GM19467 (cell line): ENCODE measurements at regions not wholly inside any gene's neighbourhood (a gene's known extent, or its start where the extent isn't known, plus 50 kb on each side); places are given as distances from the start of the nearest gene placed in this dataset.
"Not testable (repeated sequence)": the region's sequence is repeated elsewhere in the genome, so short reads cannot be mapped to it uniquely, and the experiment has no call there.

ENCODE experiments used
- ATAC-seq: cut with Tn5 transposase; IDR thresholded peaks from one replicate; pipeline ENCODE4 v1.9.1; 2021; ENCODE audit warnings: mild to moderate bottlenecking, moderate library complexity; ENCODE audit not compliant: unreplicated experiment

DNA sequence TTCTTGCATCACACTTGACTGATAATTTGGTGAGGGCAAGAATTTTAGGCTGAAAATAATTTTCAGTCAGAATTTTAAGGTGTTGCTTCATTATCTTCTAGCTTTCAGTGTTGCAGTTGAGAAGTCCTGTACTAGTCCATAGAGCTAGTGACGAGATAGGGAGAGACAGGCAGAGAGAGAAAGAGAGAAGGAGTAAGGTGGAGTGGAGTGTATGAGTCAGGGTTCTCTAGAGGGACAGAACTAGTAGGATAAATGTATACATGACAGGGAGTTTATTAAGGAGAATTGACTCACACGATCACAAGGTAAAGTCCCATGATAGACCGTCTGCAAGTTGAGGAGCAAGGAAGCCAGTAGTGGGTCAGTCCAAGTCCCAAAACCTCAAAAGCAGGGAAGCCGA lies 127.2 kb downstream of the UTP18 start:
- no peak for ATAC-seq

DNA sequence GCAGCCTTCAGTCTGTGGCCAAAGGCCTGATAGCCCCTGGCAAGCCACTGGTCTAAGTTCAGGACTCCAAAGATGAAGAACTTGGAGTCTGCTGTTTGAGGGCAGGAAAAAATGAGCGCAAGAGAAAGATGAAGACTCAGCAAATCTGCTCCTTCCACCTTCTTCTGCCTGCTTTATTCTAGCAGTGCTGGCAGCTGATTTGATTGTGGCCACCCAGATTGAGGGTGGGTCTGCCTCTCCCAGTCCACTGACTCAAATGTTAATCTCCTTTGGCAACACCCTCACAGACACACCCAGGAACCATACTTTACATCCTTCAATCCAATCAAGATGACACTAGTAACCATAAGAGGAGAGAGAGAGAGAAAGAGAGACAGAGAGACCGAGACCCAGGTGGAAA lies 127.6 kb downstream of the UTP18 start:
- ATAC-seq = no peak

DNA sequence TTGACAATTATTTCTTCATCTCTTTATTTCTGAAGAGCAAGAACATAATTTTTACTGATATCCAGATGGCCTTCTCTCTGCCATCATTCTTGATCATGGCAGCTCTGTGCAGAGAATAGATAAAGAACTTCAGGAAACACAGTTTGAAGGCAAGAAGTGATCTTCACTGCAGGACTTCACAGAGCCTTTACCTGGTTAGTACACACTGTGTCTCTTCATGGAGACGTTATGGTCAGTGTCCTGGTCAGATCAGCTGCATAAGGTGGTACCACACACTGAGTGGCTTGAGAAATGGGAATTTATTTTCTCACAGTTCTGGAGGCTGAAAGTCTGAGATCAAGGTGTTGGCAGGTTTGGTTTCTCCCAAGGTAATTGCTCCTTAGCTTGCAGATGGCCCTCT lies 129.5 kb downstream of the UTP18 start:
- no peak for ATAC-seq

DNA sequence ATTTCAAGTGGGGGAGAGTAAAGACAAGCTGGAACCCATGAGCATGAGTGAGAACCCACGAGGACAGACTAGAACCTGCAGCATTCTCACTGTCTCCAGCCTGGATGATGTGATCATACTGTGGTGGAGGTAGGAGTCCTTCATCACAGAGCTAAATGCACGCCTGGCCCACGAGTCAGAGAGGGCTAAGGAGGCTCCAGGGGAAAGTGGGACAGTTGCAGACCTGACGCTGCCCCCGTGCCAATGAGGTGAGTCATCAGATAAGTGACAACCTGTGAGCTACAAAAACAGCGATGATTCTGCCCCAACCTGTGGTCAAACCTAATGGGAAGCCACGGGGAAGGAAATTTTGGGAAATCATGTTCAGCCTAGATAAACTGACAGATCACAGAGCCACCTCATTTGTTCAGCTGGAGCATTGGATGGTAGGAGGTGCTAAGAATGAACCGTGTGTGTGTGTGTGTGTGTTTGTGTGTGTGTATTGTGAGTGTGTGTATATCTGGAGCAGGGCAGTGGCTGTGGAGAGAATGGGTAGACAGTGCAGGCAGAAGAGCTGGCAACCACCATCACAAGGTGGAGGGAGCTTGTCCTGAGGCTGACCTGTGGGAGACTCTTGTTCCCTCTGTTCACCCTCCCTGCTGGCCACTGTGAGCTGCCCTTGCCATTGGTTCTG lies 131.8 kb downstream of the UTP18 start:
- no peak for ATAC-seq

DNA sequence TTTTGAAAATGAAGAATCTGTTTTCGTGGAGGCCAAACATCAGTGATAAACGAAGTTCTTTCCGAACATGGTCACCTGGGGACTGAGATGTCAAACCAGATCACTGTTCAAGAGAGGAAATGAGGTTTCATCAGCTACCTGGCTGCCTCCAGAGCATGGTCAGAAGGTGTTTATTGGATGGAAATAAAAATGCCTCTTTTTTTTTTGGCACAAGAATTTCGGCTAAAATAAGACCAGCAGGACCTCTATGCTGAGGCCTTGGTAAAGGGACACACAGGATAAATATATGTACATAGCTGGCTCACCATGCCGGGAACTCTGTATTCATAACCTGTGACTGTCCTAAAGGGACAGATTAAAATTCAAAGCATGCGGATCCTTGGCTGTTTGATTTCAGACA lies 135.3 kb downstream of the UTP18 start:
- ATAC-seq = no peak

DNA sequence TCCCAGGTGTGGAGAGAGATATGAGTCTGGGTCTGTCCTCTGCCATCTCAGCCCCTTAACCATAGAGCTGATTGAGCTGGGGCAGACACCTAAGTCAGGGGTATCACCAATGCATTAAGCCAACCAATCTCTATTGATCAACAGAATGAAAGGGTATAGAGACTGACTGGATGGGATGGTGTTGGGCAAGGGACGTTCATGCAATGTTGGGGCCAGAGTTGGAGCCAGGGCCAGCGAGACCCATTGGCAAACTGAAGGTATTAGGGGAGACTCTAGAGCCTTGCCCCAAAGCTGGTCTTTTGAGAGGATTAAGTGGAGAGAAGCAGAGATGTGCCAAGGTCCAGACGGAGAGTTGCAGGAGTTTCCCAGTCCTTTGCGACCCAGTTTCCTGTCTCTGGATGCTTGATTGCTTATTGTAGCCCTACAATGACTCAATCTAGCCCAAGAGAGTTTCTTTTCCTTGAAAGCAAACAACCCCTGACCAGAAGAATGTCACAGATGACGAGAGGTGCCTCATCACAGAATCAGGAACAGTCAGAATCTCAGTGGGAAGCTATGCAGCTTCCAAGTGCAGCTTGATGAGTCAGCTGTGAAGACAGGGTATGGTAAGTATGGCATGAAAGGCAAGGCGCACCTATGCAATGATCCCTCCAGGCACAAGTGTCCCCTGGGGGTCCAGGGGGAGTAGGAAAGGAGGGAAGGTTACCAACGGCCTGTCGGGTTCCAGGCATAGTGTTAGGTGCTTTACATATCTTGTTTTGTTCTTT lies 137.2 kb downstream of the UTP18 start:
- no peak for ATAC-seq

DNA sequence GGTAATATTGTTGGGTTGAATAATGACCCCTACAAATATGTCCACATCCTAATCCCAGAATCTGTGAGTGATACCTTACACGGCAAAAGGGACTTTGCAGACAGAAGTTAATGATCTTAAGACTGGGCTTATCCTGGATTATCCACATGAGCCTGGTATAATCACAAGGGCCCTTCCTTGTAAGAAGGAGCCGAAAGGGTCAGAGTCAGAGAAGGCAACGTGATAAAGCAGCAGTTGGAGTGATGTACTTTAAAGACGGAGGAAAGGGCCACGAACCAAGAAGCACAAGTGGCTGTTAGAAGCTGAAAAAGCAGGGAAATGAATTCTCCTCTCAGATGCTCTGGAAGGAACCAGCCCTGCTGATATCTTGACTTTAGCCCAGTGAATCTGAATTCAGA lies 137.8 kb downstream of the UTP18 start:
- no peak for ATAC-seq

DNA sequence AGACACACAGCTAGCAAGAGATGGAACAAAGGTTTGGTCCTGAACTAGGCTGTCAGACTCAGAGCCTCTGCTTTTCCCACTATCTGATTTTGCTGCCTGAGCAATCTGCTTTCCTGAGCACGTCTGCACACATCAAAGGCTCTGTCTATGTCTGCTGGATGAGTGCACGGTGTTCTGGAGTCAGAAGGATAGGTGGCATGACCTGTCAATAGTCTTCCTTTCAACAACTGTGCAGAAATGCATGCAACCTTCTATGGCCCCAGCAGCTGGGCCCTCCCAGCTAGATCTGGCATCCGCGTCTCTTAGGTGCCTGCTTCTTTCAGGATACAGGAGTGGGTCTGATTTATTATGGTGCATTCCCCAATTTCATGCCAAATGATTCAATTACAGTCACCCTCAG lies 138.3 kb downstream of the UTP18 start:
- ATAC-seq = no peak

DNA sequence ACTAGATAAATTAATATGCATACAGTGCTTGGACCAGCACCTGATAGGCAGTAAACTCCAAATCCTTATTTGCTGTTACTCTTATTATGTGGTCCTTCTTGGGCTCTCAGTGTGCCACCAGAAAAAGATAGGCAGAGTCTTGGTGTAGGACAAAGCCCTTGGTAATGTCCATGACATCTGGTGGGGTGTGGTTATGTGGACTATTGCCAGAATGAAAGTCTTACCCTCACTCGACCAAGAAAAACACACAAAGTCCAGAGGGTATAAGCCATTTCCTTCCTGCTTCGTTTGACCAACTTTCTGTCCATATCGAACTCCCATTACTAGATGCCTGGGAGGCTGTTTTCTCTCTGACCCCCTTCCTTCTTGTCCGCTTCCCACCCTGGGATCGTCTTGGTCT lies 140.9 kb downstream of the UTP18 start:
- no peak for ATAC-seq

DNA sequence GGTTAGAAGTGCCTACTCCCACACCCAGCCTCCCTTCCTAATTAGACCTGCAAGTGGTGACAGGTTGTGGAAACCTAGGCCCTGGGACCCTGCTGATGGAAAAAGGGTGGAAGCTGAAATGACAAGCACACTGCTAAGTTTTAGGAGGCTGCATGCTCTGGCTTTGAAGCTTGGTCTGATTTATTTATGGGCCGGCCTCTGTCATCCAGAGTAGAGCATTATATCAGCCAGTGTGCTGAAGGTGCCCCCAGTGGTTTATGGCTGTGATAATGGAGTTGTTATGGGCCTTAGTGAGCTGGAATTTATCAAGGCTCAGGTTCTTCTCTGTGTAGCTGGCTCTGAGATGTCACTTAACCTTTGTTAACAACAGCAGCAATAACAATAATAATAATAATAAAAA lies 142.6 kb downstream of the UTP18 start:
- ATAC-seq = no peak

DNA sequence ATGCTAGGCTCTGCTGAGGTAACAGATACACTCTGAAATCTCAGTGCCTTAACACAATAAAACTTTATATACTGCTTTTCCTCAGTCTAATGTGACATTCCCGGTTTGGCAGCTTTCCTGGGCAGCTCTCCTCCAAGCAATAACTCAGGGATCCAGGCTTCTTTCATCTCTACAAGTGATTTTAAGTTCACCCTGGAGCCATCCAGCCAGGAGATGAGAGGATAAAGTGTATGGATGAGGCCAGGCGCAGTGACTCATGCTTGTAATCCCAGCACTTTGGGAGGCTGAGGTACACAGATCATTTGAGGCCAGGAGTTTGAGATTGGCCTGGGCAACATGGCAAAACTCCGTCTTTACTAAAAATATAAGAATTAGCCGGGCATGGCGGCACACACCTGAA lies 147.2 kb downstream of the UTP18 start:
- no peak for ATAC-seq

DNA sequence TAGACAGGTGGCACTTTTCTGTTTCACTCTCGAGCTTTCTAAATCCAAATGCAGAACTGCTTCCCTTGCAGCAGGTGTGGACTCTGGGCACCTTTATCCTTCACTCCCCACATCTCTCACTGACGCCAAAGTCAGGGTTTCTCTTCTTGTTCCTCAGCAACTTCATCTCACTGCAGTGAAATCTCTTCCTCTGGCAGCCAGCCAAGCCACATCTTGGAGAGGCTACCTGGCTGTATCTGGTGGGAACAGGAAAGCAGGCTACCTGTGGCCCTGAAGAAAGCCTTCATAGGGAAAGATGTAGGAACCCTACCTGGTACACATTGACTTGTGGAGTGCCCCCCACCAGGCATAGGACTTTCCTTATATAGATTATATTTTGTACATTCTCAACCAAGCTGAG lies 159.1 kb downstream of the UTP18 start:
- no peak for ATAC-seq

DNA sequence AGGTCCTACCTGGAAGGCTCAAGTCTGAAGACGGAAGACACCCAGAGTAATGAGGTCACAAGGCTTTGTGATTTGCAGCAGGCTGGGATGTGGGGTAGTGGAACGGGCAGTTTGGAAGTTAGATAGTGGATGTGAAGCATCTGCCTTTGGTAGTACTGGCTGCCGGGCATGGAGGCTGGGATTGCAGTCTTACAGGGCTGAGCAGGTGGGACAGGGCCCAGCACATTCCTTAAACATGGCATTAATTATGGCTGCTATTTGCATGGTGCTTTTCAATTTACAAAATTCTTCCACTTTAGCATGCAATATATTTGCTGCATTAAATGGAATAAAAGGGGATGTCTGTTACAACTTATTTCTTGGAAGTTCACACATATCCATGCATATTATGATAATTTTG lies 161.2 kb downstream of the UTP18 start:
- ATAC-seq = no peak

DNA sequence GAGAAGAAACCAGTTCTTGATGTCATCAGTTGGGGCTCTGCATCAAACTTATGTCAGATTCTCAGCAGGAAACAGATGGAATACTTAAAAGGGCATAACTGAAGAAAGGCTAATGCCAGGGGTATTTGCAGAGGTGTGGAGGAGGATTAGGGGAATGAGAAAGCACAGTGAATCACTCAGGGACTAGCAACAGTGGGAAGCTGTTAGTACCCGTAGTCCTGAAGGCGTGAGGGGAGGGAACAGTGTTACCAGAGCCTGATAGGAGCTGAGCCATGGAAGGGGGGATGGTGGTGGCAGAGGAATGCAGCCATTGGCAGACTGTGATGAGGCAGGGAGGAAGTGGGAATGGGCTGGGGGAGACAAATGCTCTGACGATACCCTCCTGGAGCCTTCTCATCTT lies 162.3 kb downstream of the UTP18 start:
- no peak for ATAC-seq

DNA sequence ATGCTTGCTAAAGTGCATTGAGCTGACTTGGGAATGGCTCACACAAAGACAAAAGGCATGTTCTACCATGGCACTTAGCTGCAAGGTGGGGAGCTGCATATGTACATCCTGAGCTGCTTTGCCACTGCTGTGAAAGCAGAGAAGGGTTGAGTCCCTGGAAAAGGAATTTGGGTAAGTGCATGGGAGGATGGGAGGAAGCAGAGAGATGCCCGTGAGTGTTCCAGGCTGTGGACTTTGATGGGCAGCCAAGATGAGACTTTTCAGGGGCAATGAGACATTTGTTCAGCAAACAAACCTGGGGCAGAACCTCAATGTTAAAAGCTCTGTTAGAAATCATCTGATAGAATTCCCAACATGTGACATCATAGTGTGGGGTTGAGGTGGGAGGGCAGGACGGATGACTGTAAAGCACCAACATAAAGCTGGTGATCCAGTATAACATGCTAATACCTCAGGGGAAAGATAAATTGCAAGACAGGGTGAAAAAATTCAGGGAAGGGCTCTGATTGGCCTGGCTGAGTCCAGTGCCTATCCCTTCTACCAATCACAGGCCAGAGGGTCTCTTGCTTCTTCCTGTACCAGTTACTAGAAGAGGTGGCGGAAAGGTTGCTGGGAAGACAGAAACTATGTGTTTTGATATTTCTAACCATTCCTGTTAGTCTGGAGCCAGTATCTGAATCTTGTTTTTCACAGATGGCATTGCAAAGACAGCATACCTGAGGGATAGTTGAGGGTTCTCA lies 163.2 kb downstream of the UTP18 start:
- no peak for ATAC-seq

DNA sequence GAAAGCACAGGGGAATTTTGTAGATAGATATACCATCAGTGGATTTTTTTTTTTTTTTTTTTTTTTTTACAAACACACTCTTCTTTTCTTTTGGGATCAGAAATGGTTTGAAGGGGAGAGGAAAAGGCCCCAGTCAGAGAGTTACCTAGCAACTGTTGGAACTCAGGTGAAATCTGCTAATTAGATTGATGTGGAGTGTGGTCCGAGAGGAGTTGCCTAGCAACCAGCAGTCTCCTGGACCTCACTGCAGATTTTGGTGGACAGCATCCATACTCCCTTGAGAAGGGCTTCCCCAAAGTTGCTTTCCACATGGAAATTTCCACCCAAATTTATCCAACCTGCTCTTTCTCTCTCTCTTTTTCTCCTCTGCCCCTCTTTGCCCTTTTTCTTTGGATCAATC lies 165.4 kb downstream of the UTP18 start:
- no peak for ATAC-seq

DNA sequence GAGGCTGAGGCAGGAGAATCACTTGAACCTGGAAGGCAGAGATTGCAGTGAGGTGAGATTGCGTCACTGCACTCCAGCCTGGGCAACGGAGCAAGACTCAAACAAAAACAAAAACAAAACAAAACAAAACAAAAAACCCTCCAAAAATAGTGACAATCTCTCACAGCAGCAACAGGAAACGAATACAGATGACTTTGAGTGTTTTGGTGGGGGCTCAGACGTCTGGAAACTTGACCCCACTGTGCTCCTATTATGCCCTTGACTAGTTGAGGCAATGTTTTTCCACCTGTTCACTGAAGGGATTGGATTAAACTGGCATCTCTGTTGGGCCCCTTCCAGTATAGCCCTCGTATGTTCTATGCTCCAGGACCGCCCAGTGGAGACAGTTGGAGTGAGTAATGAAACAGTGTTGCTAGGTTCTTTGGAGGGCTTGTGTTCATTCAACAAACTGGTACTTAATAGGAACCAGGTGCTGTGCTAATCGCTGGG lies 167.0 kb downstream of the UTP18 start:
- ATAC-seq = no peak

DNA sequence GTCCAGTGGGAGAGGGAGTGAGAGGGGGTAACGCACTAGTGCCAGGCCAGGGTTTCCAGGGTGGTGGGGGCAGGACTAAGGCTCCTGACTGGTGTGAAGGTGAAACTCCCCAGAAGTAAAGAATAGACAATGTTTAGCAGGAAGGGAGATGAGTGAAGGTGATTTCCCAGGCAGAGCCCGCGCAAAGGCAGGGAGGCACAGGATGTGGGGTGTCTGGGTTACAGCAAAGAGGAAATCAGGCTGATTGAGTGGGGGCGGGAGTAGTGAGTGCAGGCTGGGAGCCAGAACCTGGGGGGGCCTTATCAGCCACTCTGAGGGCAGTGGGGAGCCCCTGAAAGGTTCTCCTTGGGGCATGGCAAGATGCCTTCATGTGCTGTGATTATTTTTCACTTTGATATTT lies 167.5 kb downstream of the UTP18 start:
- peak; percentile 62 for ATAC-seq

DNA sequence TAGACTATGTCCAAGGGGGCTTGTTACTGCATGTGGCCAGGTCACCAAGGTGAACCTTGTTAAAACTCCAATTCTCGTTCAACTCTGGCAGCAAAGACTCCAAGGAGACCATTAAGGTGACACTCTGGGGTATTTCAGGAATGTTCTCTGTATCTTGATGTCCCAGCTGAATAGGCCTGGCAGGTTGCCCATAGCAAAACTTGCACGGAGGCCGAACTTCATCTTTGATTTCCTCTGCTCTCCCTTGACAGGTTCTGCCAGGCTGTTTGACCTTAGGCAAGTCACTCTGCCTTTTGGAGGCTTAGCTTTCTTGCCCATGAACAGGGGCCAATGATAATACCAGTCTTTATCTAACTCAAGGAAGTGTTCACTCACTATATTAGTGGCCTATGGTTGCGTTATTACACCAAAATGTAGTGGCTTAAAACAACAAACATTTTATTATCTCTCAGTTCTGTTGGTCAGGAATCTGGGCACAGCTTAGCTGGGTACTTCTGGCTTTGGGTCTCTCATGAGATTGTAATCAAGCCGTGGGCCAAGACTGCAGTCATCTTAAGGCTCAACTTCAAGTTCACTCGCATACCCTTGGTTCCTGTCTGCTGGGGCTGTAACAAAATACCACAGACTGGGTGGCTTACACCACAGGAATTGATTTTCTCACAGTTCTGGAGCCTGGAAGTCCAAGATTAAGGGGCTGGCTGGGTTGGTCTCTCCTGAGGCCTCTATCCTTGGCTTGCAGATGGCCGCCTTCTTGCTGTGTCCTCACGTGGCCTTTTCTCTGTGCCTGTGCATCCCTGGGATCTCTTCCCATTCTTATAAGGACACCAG lies 168.5 kb downstream of the UTP18 start:
- ATAC-seq = no peak

DNA sequence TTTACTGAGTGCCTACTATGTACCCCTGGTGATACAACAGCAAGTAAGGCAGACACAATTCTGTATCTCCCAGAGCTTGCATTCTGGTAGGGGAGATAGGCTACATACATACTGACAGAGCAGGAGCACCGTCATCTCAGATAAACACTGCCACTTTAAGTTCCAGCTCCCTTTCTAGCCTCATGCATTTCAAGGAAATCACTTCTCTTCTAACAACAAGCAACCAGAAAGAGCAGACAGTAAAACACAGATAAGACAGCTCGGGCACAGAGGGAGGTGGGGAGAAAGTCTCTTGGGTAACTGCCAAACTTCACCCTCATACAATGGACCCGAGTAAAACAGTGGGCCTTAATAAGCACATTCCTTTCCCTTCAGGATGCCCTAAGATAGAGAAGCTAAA lies 169.6 kb downstream of the UTP18 start:
- ATAC-seq = not testable (repeated sequence)

DNA sequence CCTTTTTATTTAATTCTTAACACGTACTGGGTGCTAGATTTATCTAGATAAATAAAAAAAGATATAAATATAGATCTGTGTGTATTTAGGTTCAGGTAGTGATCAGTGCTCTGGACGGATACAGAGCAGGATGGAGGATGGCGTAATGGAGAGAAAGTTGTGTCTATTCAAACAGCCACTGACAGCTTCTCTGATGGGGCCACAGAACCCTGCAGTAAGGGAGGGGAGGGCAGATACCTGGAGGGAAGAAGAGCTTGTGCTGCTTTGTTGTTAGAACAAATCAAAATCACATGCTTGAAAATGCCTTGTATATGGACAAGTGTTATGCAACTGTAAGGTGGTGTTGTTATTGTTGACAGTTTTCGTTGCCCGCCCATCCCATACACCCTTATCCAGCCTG lies 170.2 kb downstream of the UTP18 start:
- ATAC-seq = no peak
